TTC549 (cell line): ENCODE measurements at regions not wholly inside any gene's neighbourhood (a gene's known extent, or its start where the extent isn't known, plus 50 kb on each side); places are given as distances from the start of the nearest gene placed in this dataset.

ENCODE experiments used
- FAIRE-seq: peaks from 2 replicates; lab custom pipeline; 2012; peaks lifted over from hg19 to GRCh38; lab: Jason Lieb, UNC

- FAIRE-seq, result no peak
These were observed 77.5 kb upstream of the RIPOR2 start for GRCh38 chr6:25013246-25013645.

- no peak for FAIRE-seq
These were observed 78.6 kb upstream of the RIPOR2 start for GRCh38 chr6:25014369-25014768.

GRCh38 chr6:25014791-25015560 is 79.2 kb upstream of the RIPOR2 start:
- no peak for FAIRE-seq

DNA sequence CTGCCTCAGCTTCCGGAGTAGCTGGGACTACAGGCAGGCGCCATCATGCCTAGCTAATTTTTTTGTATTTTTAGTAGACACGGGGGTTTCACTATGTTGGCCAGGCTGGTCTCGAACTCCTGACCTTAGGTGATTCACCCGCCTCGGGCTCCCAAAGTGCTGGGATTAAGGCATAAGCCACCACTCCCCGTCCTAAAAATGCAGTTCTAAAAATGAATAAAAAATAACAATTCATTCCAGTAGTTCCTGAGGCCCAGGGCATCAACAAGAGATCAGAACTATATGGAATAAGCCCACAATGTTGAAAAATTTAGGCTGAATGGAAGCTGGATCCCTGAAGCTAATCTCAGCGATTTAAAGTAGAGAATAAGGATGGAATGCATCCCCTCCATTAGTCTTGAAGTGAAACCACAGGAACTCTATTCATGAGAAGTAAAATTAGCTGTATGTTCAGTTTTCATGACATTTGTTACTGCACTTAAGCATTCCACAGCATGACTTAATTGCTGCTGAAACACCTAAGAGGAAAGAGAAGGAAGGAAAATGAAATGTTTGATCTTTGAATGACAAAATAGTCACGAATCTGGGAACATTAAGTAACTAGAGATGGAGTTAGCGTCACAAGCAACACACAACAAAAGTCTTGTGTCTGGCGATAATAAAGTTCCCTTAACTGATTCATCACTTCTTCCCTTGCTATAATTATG is 80.4 kb upstream of the RIPOR2 start:
- FAIRE-seq, result no peak

- no peak for FAIRE-seq
These were observed 81.7 kb upstream of the RIPOR2 start for GRCh38 chr6:25017486-25017885.

- no peak for FAIRE-seq
These were observed 82.3 kb upstream of the RIPOR2 start for GRCh38 chr6:25017932-25018567.

GRCh38 chr6:25018568-25018954 is 82.8 kb upstream of the RIPOR2 start:
- no peak for FAIRE-seq

- no peak for FAIRE-seq
These were observed 86.4 kb upstream of the RIPOR2 start for GRCh38 chr6:25022140-25022553.

- no peak for FAIRE-seq
These were observed 88.0 kb upstream of the RIPOR2 start for GRCh38 chr6:25023781-25024180.

DNA sequence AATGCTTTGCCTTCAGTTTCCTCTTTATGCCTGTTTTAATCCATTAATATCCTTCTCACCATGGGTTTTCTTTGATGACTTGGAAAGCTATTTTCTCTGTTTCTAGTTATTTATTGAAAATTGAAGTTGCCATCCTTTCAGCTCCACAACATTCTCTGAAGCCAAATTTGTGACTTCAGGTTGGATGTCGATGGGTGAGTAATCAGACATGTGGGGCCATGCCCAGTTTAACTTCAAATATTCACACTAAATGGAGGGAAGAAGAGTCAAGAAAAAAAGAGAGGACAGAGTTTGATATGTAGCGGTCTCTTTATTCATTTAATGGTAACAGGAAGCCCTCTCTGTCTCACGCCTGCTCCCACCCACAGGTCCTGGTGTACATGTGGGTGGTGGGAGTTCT is 89.1 kb upstream of the RIPOR2 start:
- no peak for FAIRE-seq

DNA sequence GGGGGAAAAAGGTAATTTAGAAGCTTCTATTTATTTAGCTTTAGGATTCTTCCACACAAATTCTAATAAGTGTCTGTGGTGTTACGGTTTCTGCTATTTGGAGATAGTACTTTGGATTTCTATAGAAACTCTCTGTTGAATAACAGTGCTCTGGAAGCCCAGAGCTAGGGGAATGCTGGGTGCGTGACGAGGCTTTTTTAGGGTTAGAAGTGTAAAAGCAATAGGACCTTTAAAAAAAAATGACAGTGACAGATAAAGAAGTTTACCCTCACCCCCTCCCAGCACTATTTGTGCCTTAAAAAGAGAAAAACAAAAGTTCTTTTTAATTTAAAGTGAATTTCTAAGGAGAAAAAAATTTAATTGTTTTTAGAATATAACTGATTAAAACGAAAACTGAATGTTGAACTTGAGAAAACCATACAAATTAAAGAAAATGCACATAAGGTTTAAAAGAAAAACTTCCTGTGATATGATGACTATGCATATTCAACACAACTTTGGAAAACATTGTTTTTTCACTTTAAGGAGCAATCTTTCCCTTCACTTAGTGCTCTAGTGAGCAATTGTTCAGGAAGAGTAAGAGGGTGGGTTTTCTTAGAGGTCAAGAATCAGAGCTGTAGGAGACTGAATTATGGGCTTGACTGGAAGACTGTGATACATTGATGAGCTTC is 89.6 kb upstream of the RIPOR2 start:
- no peak for FAIRE-seq

DNA sequence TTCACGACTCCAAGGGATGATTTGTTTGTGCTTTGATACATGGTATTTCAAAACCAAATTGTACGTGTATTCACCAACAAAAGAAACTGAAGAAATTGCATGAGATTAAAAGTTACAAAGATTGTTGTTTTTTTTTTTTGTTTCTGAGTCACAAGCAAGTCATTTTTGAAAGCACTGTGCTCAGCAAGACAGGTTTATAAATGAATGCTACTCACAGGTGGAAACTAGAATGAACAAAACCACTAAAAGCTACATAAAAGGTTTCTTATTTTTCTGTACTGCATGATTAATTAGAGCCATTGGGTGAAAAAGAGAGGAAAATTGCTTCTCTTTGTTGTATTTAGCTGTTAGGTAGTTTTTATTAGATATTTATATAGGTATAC is 90.2 kb upstream of the RIPOR2 start:
- FAIRE-seq, result no peak

- FAIRE-seq, result no peak
These were observed 91.0 kb upstream of the RIPOR2 start for GRCh38 chr6:25026723-25027122.

DNA sequence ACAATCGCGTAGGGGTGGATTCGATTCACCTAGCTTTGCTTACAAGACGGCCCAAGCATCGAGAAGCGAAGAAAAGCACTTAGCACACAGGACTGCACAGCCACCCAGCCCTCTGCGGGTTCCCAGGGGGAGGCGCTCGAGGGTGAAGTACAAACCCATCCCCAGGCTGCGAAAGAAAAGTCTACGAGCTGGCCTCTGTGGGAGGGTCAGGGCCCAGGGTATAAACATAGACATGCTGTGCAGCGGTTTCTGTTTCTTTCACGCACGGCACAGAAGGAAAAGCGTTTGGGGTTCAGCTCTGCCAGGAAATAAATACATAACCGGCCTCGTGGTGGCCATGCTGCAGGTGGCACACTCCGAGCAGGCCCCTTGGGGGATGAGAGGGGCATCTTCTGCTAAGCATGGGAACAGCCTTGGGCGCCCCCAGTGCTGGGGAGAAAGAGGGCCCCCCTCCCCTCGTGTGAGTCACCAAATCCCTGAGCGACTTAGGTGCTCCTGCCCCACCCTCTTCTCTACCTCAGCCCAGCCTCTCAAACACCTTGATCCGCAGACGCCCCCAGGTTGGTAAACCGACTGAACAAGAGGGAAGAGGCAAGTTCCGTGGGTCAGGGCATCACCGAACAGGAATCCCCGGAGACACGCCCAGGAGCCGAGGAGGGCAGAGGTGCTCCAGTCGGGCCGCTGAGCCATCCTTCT is 91.6 kb upstream of the RIPOR2 start:
- FAIRE-seq, result no peak

DNA sequence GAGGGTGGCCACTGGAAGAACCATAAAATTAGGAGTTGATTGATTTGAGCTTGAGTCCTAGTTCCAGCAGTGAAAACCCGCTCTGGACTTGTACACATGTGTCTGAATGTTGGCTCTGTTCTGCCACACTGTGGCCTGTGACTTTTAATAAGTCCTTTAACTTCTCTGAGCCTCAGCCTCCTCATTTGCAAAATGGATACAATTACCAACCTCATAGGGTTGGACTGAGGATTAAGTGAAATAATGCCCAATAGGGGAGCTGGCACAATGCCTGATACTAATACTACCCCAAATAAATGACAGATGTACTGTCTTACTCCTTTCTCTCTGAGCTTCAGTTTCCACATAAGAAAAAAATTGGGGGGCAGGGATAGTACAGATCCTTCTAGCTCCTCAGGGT is 92.6 kb upstream of the RIPOR2 start:
- no peak for FAIRE-seq

- no peak for FAIRE-seq
These were observed 97.2 kb upstream of the RIPOR2 start for GRCh38 chr6:25032934-25033333.

GRCh38 chr6:25034431-25034921 is 98.7 kb upstream of the RIPOR2 start:
- FAIRE-seq, result no peak

GRCh38 chr6:25035174-25035511 is 99.4 kb upstream of the RIPOR2 start:
- FAIRE-seq, result no peak

DNA sequence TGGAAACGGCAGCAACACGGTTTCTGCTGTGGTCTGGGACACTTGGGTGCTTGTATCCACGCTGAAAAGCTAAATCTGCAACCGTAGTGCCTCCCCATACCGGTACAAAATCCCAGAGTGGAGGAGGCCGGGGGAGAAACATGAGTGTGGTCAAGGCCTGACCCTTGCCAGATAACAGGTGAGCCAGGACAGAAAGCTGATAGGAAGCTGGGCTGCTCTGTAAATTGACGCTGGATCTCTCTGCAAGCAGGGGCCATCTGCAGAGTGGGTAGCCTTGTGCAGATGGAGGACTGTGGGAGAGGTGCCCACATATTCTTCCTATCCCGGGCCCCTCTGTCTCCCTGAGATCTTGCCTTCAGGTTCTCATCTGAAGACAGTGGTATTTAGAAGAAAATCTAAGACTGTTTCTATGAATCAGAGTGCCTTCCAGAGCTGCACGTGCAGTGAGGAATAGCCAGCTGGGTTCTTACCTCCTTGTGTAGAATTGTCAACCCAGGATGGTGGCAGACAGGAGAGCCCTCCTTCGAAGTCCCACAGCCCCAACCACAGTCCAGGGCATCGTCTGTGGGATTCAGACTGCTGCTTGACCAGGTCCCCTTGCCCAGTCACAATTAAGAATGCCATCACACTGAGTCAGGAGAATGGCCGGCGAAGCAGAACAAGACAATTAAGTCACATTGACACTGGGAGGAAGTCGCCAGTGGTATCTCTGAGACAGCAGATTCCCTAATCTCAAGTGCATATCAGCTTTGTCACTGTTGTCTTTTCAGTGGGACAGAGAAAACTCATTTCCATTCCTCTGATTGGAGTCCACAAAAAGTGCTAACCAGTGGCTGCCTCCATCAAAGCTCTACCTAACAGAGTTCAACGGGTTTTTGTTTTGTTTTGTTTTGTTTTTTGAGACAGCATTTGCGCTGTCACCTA is 100.0 kb upstream of the RIPOR2 start:
- FAIRE-seq, result no peak

DNA sequence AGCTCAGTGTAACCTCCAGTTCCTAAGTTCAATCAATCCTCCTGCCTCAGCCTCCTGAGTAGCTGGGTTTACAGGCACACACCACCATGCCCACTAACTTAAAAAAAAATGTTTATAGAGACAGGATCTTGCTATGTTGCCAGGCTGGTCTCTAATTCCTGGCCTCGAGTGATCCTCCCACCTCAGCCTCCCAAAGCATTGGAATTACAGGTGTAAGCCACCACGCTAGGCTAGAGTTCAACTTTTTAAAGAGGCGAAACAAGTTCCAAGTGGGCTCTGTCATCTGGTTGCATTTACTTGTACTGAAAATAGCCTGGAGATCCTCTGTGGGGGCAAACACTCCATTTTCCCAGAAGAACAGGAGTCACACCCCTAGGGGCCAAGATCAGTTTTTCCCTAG is 100.7 kb upstream of the RIPOR2 start:
- no peak for FAIRE-seq

DNA sequence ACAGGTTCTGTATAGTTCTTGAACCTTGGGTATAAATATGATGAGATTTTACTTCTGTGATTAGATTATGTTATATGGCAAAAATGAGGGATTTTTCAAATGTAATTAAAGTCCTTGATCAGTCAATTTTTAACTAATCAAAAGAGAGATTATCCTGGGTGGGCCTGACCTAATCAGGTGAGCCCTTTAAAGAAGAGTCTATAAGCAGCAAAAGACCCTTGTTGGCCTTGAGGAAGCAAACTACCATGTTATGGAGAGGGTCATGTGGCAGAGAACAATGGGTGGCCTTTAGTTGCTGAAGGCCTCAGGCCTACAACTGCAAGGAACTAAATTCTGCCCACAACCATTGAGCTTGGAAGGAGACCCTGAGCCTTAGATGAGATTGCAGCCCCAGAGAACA is 102.5 kb upstream of the RIPOR2 start:
- no peak for FAIRE-seq
